NCI-H526 treated with DMSO at 0.1 percent for 48 hours (cell line): ENCODE measurements at regions not wholly inside any gene's neighbourhood (a gene's known extent, or its start where the extent isn't known, plus 50 kb on each side); places are given as distances from the start of the nearest gene placed in this dataset.
"Not testable (repeated sequence)": the region's sequence is repeated elsewhere in the genome, so short reads cannot be mapped to it uniquely, and the experiment has no call there.

Source experiments
- DNase-seq: peaks from one replicate; lab custom pipeline; 2025; lab: John Stamatoyannopoulos, UW

- no peak for DNase-seq
These were observed 138.3 kb downstream of the PCDH18 start for GRCh38 chr4:137394018-137394417.

- no peak for DNase-seq
These were observed 139.2 kb downstream of the PCDH18 start for GRCh38 chr4:137393044-137393443.

- no peak for DNase-seq
These were observed 141.6 kb downstream of the PCDH18 start for GRCh38 chr4:137390707-137391106.

- no peak for DNase-seq
These were observed 142.3 kb downstream of the PCDH18 start for GRCh38 chr4:137389911-137390520.

- DNase-seq, result no peak
These were observed 144.4 kb downstream of the PCDH18 start for GRCh38 chr4:137387924-137388323.

- no peak for DNase-seq
These were observed 147.8 kb downstream of the PCDH18 start for GRCh38 chr4:137384476-137384875.

GRCh38 chr4:137378821-137379220 lies 153.5 kb downstream of the PCDH18 start:
- no peak for DNase-seq

- DNase-seq, result no peak
These were observed 153.9 kb downstream of the PCDH18 start for GRCh38 chr4:137378393-137378792.

- no peak for DNase-seq
These were observed 156.0 kb downstream of the PCDH18 start for GRCh38 chr4:137376312-137376711.

GRCh38 chr4:137375111-137375850 lies 157.0 kb downstream of the PCDH18 start:
- no peak for DNase-seq

- DNase-seq, result no peak
These were observed 161.6 kb downstream of the PCDH18 start for GRCh38 chr4:137370679-137371078.

GRCh38 chr4:137370206-137370633 lies 162.1 kb downstream of the PCDH18 start:
- no peak for DNase-seq

GRCh38 chr4:137367620-137368019 lies 164.7 kb downstream of the PCDH18 start:
- no peak for DNase-seq

GRCh38 chr4:137363496-137363895 lies 168.8 kb downstream of the PCDH18 start:
- DNase-seq, result no peak

GRCh38 chr4:137361756-137362470 lies 170.4 kb downstream of the PCDH18 start:
- DNase-seq, result no peak

GRCh38 chr4:137360761-137361160 lies 171.5 kb downstream of the PCDH18 start:
- no peak for DNase-seq

- no peak for DNase-seq
These were observed 172.5 kb downstream of the PCDH18 start for GRCh38 chr4:137359691-137360315.

- not testable (repeated sequence) for DNase-seq
These were observed 177.7 kb downstream of the PCDH18 start for GRCh38 chr4:137354562-137354961.

GRCh38 chr4:137347371-137347770 lies 184.9 kb downstream of the PCDH18 start:
- no peak for DNase-seq

- DNase-seq, result no peak
These were observed 186.7 kb downstream of the PCDH18 start for GRCh38 chr4:137345597-137345996.

GRCh38 chr4:137343221-137343620 lies 189.1 kb downstream of the PCDH18 start:
- no peak for DNase-seq

GRCh38 chr4:137333031-137333430 lies 199.3 kb downstream of the PCDH18 start:
- DNase-seq, result no peak

GRCh38 chr4:137312257-137312656 lies 220.0 kb downstream of the PCDH18 start:
- DNase-seq, result no peak
